ENCODE measurements at regions not wholly inside any gene's neighbourhood (a gene's known extent, or its start where the extent isn't known, plus 50 kb on each side); places are given as distances from the start of the nearest gene placed in this dataset.

DNA sequence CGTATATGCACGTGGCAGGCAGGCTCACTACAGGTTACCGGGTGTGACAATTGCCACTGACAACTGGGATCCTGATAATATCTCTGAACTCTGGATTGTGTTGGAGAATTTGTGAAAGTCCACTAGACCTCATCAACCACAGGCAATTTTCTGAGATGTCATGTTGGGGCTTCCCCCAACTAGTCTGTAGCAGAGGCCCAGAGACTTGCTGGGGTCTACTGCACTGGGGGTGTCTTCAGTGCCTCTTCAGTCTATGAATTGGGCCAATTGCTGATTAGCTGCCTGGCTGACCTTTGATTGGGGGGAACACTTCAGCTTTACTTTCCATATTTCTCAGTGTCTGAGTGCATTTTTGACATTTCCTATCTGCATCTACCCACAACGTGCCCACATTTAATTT, 201.5 kb downstream of the MTX2 start:
- no peak for TF ChIP-seq POLR2AphosphoS5 (IDR thresholded peaks at IDR 0.05)
- TF ChIP-seq, protein P1, sequence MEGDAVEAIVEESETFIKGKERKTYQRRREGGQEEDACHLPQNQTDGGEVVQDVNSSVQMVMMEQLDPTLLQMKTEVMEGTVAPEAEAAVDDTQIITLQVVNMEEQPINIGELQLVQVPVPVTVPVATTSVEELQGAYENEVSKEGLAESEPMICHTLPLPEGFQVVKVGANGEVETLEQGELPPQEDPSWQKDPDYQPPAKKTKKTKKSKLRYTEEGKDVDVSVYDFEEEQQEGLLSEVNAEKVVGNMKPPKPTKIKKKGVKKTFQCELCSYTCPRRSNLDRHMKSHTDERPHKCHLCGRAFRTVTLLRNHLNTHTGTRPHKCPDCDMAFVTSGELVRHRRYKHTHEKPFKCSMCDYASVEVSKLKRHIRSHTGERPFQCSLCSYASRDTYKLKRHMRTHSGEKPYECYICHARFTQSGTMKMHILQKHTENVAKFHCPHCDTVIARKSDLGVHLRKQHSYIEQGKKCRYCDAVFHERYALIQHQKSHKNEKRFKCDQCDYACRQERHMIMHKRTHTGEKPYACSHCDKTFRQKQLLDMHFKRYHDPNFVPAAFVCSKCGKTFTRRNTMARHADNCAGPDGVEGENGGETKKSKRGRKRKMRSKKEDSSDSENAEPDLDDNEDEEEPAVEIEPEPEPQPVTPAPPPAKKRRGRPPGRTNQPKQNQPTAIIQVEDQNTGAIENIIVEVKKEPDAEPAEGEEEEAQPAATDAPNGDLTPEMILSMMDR (IDR thresholded peaks at IDR 0.05), result no peak

All from stomach (tissue), 4 donors.